ENCODE measurements at regions not wholly inside any gene's neighbourhood (a gene's known extent, or its start where the extent isn't known, plus 50 kb on each side); places are given as distances from the start of the nearest gene placed in this dataset.

- no peak for TF ChIP-seq POLR2AphosphoS5 (IDR thresholded peaks at IDR 0.05; ENCODE audit: low read depth)
- TF ChIP-seq, protein P1, sequence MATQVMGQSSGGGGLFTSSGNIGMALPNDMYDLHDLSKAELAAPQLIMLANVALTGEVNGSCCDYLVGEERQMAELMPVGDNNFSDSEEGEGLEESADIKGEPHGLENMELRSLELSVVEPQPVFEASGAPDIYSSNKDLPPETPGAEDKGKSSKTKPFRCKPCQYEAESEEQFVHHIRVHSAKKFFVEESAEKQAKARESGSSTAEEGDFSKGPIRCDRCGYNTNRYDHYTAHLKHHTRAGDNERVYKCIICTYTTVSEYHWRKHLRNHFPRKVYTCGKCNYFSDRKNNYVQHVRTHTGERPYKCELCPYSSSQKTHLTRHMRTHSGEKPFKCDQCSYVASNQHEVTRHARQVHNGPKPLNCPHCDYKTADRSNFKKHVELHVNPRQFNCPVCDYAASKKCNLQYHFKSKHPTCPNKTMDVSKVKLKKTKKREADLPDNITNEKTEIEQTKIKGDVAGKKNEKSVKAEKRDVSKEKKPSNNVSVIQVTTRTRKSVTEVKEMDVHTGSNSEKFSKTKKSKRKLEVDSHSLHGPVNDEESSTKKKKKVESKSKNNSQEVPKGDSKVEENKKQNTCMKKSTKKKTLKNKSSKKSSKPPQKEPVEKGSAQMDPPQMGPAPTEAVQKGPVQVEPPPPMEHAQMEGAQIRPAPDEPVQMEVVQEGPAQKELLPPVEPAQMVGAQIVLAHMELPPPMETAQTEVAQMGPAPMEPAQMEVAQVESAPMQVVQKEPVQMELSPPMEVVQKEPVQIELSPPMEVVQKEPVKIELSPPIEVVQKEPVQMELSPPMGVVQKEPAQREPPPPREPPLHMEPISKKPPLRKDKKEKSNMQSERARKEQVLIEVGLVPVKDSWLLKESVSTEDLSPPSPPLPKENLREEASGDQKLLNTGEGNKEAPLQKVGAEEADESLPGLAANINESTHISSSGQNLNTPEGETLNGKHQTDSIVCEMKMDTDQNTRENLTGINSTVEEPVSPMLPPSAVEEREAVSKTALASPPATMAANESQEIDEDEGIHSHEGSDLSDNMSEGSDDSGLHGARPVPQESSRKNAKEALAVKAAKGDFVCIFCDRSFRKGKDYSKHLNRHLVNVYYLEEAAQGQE (IDR thresholded peaks at IDR 0.05; ENCODE audit: insufficient replicate concordance, low read depth) = no peak
- no peak for TF ChIP-seq GABPA (IDR thresholded peaks at IDR 0.05; ENCODE audit: low read depth)
Measured at GRCh38 chr1:232574889-232575762, 54.8 kb downstream of the SIPA1L2 start.

DNA sequence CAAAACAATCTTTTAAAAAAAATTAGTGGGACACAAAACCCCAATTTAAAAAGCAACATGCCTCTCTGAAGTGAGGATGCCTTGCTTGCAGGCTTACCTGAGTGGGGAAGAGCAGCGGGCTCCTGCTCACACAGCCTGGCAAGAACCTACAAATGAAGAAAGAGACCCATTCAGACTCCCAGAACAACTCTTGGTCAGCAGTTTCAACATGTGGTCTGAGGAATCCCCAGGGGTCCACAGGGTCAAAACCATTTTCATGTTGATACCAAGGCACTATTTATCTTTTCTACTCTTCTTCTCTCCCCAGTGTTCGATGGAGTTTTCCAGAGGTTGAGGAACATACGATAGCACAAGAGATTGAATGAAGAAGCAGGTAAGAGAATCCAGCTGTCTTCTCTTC, 55.9 kb downstream of the SIPA1L2 start:
- H3K4me3 ChIP-seq (replicated peaks; ENCODE audit: insufficient read depth, low read length) = no peak overlapping the region
- no peaks in the 10 kb centered on the region for H3K27me3 ChIP-seq (ENCODE audit: insufficient read depth, poor library complexity, severe bottlenecking)
- H3K27ac ChIP-seq (replicated peaks) = no peak overlapping the region
- TF ChIP-seq CTCF (IDR thresholded peaks at IDR 0.05; ENCODE audit: insufficient read depth, low read length) (no peak), POLR2AphosphoS5 (IDR thresholded peaks at IDR 0.05; ENCODE audit: low read depth) (no peak), SPI1 (IDR thresholded peaks at IDR 0.05; ENCODE audit: borderline replicate concordance, low read depth) (no peak), GABPA (IDR thresholded peaks at IDR 0.05; ENCODE audit: low read depth) (no peak)
- TF ChIP-seq, protein P1 (IDR thresholded peaks at IDR 0.05; ENCODE audit: insufficient replicate concordance, low read depth) = no peak
- DNase-seq (ENCODE audit: low read depth in 1 of 2, low spot score in 1 of 2) = no peak

More at GRCh38 chr1:232574889-232575762, 54.8 kb downstream of the SIPA1L2 start:
- H3K27me3 ChIP-seq (ENCODE audit: insufficient read depth, poor library complexity, severe bottlenecking) = no peaks in the 10 kb centered on the region
- no peak overlapping the region for H3K27ac ChIP-seq (replicated peaks)
- no peak overlapping the region for H3K4me3 ChIP-seq (replicated peaks; ENCODE audit: insufficient read depth, low read length)
- no peak for DNase-seq (ENCODE audit: low read depth in 1 of 2, low spot score in 1 of 2)

- no peak overlapping the region for H3K27ac ChIP-seq (replicated peaks)
- TF ChIP-seq POLR2AphosphoS5 (IDR thresholded peaks at IDR 0.05; ENCODE audit: low read depth) (no peak), SPI1 (IDR thresholded peaks at IDR 0.05; ENCODE audit: borderline replicate concordance, low read depth) (no peak), GABPA (IDR thresholded peaks at IDR 0.05; ENCODE audit: low read depth) (no peak), CTCF (IDR thresholded peaks at IDR 0.05; ENCODE audit: insufficient read depth, low read length) (no peak)
- TF ChIP-seq, protein P1 (IDR thresholded peaks at IDR 0.05; ENCODE audit: insufficient replicate concordance, low read depth) = no peak
- H3K4me3 ChIP-seq (replicated peaks; ENCODE audit: insufficient read depth, low read length) = no peak overlapping the region
- DNase-seq (ENCODE audit: low read depth in 1 of 2, low spot score in 1 of 2) = no peak
- H3K27me3 ChIP-seq (ENCODE audit: insufficient read depth, poor library complexity, severe bottlenecking) = no peaks in the 10 kb centered on the region
Measured at GRCh38 chr1:232571523-232571922, 58.4 kb downstream of the SIPA1L2 start.
